GM18867 (cell line): ENCODE measurements at regions not wholly inside any gene's neighbourhood (a gene's known extent, or its start where the extent isn't known, plus 50 kb on each side); places are given as distances from the start of the nearest gene placed in this dataset.
"Not testable (repeated sequence)": the region's sequence is repeated elsewhere in the genome, so short reads cannot be mapped to it uniquely, and the experiment has no call there.

Experiments used
- ATAC-seq: cut with Tn5 transposase; IDR thresholded peaks from one replicate; pipeline ENCODE4 v1.9.1; 2021; ENCODE audit warnings: mild to moderate bottlenecking, moderate library complexity; ENCODE audit not compliant: unreplicated experiment

DNA sequence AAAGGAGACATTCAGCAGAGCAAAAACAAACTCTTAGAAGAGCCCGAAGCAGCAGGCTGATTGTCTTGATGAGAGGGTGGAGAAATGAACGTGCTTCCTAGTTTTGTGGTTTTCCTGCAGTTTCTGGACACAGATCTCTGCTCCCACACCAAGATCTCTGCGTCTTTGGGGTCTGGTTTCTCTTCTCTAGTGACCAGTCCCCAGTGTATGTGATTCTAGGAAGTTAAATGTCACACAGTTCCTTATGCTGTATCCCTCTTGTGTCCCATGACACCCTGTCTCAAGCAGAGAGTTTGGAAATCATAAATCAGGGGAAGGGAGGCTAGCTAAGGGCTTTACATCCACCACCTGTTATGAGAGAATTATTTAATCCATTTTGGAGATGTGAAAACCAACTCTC is 55.4 kb upstream of the KLF14 start:
- ATAC-seq, result no peak

DNA sequence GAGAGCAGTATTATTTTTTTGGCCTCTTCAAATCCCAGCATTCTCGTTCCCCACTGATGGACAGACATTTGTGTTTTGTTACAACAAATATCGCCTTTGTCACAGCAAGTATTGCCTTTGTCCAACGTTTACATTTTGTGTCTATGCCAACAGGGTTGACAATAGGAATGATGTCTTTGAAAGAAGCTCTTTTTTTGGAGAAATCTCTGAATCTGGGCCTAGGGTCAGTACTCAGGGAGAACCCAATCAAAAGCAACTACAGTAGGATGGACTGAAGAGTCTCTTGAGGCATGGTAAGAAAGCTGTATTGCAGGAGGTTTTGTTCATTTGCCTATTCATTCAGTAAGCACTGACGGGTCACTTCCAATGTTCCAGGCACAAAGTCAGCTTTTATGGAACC is 57.7 kb upstream of the KLF14 start:
- no peak for ATAC-seq

DNA sequence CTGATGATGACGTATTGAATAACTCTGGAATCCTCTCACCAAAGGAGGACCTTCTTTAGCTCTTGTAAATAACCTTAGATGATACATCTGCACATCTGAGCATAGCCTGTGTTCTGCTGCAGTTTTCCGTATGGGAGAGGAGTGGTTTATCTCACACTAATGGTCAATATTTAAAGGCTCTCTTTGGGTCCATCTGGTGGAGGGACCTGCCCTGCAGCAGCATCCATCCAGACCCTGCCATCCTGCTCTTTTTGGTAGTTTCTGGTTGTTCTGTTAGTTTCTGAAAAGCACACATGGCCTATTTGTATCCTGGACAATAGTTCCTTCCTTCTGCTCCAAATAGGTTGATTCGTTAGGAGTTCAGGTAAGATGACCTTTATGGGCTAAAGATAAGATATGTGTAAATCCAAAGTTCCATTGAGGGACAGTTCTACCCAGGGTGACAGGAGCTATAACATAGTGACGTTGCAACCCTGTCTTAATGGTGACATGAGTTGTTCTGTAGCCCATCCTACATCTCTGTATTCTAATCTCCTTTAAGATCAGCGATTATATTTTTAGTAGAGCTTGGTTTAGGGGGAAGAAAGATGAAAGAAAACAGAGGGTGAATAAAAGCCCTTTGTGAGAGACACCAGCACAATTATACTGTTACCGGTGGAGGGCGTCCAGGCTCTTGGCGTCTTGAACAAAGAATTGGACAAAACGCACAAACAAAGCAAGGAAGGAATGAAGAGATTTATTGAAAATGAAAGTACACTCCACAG is 60.0 kb upstream of the KLF14 start:
- no peak for ATAC-seq

DNA sequence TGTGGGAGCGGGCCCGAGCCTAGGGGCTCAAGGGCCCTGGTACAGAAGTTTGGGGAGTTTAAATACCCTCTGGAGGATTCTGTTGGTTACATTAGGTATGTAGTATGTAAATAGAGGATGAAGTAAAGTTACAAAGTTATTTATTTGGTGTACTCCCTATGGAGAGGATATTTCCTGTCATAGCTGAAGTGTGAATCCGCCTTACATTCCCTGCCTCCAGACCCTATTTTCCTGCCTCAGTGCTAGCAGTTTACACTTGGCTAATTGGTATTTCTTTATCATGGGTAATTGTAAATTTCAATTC is 60.6 kb upstream of the KLF14 start:
- ATAC-seq, result no peak

DNA sequence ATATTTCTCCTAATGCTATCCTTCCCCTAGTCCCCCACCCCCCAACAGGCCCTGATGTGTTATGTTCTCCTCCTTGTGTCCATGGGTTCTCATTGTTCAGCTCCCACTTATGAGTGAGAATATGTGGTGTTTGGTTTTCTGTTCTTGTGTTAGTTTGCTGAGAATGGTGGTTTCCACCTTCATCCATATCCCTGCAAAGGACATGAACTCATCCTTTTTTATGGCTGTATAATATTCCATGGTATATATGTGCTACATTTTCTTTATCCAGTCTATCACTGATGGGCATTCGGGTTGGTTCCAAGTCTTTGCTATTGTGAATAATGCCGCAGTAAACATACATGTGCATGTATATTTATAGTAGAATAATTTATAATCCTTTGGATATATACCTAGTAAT is 62.4 kb upstream of the KLF14 start:
- ATAC-seq, result not testable (repeated sequence)

DNA sequence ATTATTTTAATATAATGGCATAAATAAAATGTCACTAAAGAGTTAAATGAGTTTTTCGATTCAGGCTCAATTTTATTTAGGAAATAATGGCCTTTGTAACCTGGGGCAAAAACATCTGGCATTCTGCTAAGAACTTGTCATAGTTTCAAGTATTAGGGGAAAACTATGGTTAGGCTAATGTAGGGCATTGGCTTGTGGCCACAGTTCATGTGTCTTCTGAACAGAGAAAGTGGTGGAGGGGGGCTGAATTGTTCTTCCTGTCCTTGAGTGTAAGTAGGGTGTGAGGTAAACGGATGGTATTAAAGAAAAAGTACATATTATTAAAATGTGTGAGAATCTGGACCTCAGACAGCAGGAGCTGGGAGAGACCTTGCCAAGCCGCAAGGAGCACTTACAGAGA is 69.1 kb upstream of the KLF14 start:
- ATAC-seq, result no peak

DNA sequence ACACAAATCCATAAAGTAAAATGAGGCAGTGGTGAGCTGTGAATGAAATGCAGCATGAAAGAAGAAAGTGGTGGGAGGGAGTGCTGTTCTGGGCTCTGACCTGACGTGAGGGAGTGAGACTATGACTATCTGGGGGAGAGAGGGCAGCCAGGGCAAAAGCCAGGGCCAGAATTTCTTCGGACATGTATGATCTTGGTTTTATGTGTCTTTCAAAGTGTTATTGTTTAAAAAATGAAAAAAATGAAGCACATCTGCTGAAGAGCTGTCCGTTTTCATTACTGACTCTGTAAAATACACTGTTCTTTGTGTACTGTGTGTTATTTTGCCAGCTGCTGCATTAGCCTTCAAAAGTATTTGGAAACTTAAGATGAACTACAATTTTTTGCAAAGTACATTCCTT is 70.2 kb upstream of the KLF14 start:
- ATAC-seq, result no peak

DNA sequence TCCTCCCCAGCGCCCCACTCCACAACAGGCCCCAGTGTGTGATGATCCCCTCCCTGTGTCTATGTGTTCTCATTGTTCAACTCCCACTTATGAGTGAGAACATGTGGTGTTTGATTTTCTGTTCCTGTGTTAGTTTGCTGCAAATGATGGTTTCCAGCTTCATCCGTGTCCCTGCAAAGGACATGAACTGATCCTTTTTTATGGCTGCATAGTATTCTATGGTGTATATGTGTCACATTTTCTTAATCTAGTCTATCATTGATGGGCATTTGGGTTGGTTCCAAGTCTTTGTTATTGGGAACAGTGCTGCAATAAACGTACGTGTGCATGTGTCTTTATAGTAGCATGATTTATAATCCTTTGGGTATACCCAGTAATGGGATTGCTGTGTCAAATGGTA is 78.8 kb upstream of the KLF14 start:
- ATAC-seq, result not testable (repeated sequence)

DNA sequence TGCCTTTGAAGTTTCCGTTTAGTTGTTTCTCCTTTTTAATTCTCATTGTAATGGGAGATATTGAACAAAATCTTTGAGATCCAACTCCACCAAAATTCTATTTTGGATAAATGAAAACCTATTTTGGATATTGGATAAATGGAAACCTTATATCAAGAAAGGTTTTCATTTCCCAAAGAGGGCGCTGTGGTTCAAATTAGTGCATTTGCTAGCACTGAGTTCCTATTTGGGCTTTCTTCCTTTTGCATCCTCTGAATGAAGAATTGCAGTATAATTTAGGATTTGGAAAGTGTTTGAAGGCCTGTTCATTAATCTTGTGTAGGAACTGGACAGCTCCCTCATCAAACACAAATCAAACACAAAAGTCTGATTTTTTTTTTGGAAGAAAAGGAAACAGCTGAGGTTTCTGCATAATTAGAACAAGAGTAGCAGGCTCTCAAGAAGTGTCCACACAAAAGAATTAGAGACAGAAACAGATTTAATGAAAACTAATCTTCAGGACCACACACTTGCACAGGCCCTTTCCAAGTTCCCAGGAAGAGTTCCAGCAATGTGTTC is 80.8 kb upstream of the KLF14 start:
- ATAC-seq, result no peak

DNA sequence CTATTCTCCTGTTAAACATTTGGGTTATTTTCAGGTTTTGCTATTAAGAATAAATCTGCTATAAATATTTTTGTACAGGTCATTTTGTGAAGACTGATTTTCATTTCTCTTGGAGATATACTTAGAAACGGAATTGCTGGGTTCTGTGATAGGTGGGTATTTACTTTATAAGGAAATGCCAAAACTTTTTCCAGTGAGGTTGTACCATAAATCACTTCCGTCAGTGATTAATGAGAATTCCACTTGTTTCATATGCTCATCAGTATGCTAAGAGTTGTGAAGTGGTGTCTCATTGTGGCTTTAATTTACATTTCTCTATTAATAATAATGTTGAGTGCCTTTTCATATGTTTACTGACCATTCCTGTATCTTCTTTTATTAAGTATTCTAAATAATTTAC is 84.0 kb upstream of the KLF14 start:
- ATAC-seq, result no peak

DNA sequence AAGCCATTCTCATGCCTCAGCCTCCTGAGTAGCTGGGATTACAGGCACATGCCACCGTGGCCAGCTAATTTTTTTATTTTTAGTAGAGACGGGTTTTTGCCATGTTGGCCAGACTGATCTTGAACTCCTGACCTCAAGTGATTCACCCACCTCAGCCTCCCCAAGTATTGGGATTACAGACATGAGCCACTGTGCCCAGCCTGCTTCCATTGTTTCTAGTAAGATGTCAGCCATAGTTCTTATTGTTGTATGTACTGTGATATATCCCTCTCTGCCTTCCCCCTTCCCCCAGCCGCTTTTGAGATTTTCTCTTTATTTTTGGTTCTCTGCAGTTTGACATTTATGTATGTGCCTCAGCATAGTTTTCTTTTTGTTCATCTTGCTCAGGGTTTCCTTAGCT is 87.9 kb upstream of the KLF14 start:
- ATAC-seq, result no peak

DNA sequence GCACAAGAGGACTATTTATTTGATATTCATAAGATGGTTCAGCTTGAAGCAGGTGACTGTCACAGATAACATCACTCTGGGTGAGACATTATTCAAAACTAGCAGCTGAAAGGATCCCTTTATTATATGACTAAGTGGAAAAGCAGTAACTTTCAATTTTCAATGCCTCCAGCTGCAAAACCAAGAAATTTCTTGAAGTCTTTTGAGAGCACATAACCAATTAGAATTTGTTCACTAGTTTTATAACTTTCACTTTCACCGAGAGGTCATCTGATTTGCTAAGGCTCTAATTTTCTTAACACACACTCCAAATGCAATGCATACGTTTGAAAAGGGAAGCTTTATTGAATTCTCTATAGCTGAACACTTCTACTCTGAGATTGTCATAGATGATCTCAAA is 88.6 kb upstream of the KLF14 start:
- ATAC-seq, result no peak

DNA sequence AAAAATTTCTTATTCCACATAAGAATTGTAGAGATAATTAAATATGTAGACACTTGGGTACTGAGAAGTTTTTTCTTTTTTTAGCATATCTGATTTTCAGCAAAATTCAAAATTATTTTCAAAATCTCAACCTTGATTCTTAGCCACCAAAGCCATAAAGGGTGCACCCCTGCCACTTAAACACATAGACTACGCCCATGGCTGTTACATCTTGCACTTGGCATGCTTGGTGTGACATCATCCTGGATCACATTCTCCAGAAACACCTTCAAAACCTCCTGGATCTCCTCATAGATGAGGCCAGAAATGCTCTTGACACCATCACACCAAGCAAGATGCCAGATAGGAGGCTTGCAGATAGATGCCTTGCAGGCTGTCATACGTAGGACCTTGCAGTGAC is 89.1 kb upstream of the KLF14 start:
- no peak for ATAC-seq

DNA sequence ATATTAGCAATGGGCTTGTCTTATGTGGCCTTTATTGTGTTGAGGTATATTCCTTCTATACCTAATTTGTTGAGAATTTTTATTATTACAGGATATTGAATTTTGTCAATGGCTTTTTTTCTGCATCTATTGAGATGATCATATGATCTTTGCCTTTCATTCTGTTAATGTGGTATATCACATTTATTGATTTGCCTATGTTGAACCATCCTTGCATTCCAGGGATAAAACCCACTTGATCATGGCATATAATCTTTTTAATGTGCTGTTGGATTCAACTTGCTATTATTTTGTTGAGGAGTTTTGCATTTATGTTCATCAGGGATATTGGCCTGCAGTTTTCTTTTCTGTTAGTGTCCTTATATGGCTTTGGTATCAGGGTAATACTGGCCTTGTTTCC is 91.8 kb upstream of the KLF14 start:
- no peak for ATAC-seq

DNA sequence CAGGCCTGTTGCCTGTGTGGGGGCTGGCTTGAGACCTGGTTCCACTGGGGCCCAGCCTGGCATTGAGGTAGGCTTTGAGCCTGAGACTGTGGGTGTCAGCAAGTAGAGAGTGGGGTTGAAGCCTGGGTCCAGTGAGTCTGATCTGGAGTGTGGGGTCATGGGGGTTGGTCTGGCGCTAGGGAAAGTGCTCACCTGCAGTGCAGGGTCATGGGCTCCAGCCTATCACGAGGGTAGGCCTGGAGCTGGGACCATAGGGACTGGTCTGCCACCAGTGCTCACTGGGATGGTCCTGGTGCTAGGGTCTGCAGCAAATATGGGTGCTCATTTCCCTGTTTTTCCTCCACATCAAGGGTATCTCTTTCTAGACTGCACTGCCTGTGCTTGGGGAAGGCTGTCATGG is 95.4 kb upstream of the KLF14 start:
- ATAC-seq, result no peak

DNA sequence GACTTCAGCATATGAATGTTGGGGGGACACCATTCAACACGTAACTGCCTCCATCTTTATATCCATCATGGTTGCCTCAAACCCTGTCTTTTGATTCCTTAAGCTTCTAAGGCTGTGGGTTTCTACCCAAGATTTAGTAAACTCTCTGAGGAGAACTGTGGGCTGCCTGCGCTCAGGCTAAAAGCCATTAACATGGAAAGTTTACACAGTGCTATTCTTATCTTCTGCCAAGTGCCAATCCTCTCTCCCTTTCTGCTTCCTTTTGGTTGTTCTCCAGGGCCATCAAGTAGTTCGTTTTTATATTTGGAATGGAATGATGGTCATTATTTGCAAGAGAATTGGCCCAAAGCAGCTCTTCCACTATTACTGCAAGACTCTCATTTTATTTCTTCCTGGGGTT is 97.3 kb upstream of the KLF14 start:
- ATAC-seq, result no peak

DNA sequence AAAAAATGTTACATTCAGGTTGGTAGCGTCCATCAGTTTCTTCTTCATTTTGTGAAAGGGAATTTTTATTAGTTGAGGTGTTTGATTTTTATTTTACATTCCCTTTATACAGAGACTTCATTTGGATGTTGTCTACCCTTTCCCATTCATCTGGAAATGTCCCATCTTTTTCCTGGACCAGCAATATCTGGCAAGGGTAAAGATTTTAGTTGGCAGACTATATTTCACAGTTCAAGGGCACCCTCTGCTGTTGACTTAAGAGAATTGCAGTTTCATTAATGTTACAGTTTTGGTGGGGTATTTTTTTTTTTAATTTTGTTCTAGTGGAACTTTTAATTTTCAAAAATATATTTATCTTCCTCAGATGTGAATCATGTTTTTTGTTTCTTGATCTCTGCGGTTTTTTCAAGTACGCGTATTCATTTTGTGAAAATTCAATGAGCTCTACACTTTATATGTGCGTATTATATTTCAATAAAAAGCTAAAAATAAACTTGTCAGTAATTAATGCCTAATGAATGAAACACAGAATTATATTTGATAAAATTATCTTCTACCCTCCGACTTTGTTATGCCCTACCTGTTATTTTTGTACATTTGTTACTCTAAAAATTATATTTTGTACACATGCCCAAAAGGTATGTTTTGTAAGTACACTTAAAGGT is 97.9 kb upstream of the KLF14 start:
- no peak for ATAC-seq

DNA sequence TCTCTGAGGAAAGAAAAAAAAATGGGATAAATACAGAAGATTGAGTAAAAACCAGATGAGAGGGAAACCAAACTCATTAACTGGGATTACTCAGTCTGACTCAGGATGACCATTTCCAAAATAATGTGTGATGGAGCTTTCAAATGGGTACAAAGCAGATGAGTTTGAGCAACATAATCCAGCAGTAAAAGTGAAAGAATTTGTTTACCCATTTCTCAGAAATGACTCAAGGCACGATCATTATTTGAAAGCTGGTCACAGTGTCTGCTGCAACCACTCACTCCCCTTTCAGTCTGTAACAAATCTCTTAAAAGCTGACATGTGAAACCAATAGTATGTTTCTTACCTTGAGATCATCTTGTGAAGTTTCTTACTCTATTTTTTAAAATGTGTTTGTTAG is 104.7 kb upstream of the KLF14 start:
- no peak for ATAC-seq

DNA sequence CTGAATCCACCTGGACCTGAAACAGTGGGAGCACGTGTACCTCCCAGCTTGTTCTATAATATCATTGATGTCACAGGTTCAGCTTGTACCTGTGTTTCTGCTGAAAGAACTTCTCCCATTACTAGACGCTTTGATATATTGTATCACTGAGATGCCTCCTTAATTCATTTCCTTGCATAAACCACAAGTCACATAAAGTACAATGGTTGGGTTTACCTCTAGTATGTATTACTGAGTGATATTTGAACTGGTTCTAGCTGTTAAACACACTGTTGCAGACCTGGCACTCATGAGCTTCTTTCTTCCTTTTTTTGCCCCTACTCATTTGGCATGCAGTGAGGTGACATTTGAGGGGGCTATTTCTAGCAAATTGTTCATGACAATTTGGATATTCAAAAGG is 106.6 kb upstream of the KLF14 start:
- no peak for ATAC-seq

DNA sequence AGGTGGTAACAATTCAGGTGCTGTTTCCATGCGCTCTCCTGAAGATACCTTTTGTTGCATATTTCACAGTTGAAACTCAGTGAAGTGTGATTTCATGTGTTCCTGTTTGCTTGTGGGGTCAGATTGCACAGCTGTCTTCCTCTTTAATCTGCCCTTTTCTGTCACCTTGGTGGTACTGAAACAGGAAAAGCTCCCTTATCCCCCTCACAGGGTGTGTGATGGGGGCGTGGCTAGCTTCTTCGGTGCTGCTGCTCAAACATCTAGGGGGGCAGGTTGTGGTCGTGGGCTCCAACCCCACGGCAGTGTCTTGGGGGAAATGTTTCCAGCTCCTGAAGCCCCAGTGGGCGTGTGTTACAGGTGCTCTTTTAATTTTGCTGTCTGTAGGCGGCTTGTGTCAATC is 107.4 kb upstream of the KLF14 start:
- ATAC-seq, result no peak

DNA sequence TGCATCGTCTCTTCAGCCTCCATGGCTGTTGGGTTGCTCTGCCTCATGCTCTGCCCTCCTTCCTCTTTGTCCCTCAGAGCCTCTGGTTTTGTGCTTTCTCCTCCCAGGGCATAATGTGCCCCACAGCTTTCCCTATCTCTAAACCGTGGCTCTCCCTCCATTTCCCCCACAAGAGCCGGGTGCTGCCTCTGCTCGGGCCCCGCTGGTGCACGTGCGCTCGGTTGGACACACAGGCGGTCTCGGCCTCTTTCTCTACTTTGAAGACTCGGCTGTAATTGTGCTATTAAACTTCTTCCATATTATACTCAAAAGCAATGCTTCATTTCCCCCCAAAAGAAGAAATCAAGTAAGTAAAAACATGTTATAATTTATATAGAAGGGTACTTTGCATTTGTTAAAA is 109.7 kb upstream of the KLF14 start:
- no peak for ATAC-seq

DNA sequence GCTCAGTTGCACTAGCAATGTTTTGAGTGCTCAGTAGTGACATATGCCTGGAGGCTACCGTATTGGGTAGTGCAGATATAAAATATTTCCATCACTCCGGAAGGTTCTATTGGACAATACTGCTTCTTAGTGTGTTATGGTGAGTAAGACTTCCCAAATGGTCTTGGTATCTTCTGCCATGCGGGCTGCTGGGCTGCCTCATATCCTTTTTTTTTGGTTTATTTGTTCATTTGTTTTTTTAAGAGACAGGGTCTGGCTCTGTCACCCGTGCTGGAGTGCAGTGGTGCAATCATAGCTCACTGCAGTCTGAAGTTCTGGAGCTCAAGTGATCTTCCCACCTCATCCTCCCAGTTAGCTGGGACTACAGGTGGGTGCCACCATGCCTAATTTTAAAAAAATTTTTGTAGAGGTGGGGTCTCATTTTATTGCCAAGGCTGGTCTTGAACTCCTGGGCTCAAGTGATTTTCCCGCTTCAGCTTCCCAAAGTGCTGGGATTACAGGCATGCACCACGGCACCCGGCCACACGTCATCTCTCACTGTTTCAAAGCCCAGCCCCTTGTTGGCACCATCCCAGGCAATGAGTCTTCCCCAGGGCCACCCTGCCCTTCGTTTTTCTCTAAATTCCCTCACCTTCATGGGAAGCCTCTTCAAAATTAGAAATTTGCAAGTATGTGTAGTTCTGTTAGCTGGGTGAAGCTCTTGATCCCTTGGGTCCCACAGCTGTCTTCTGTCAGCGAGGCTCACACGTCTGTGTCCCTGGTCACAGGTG is 111.0 kb upstream of the KLF14 start:
- ATAC-seq, result no peak
